Uterus (tissue), 3 donors: ENCODE measurements at regions not wholly inside any gene's neighbourhood (a gene's known extent, or its start where the extent isn't known, plus 50 kb on each side); places are given as distances from the start of the nearest gene placed in this dataset.
"Not testable (repeated sequence)": the region's sequence is repeated elsewhere in the genome, so short reads cannot be mapped to it uniquely, and the experiment has no call there.

Experiments used
- DNase-seq, 2 donors: peaks; one replicate each; pipeline ENCODE4 v3.0.0-alpha.2; 2019 to 2020
- H3K27ac ChIP-seq, 2 donors: fragments of 200-600 bp; sonication (generic); 1 replicate in 1 of 2; 2 replicates in 1 of 2; pipeline ENCODE4 v1.5.1; 2016 to 2018
- H3K27me3 ChIP-seq, 2 donors: fragments of 200-600 bp; sonication (generic); one replicate each; pipeline ENCODE4 v1.5.1; 2018 to 2019; ENCODE audit warnings: control low read depth in 1 of 2
- H3K36me3 ChIP-seq, 2 donors: fragments of 200-600 bp; sonication (generic); one replicate each; pipeline ENCODE4 v1.5.1; 2019; ENCODE audit warnings: control low read depth in 1 of 2
- H3K4me1 ChIP-seq, 2 donors: fragments of 200-600 bp; sonication (generic); one replicate each; pipeline ENCODE4 v1.5.1; 2018 to 2019; ENCODE audit warnings: control low read depth in 1 of 2
- H3K4me3 ChIP-seq, 2 donors: fragments of 200-600 bp; sonication (generic); 1 replicate in 1 of 2; 2 replicates in 1 of 2; pipeline ENCODE4 v1.5.1; 2018 to 2019; ENCODE audit warnings: mild to moderate bottlenecking in 1 of 2
- H3K9me3 ChIP-seq, 2 donors: fragments of 200-600 bp; sonication (generic); one replicate each; pipeline ENCODE4 v1.5.1; 2019; ENCODE audit warnings: control low read depth in 1 of 2
- CTCF ChIP-seq, 4 experiments: fragments of 200-600 bp in 2 of 4; fragments of 450-650 bp in 2 of 4; sonication (generic) in 2 of 4; IDR thresholded peaks; one replicate each; pipeline ENCODE4 v1.5.1; 2016 to 2019; ENCODE audit warnings: antibody characterized with exemption in 4 of 4, mild to moderate bottlenecking in 2 of 4, moderate library complexity in 1 of 4
- POLR2A ChIP-seq, 2 donors: fragments of 450-650 bp; IDR thresholded peaks; one replicate each; pipeline ENCODE4 v1.6.1; 2016; ENCODE audit warnings: antibody characterized with exemption in 2 of 2, mild to moderate bottlenecking in 1 of 2, moderate library complexity in 1 of 2
- intact Hi-C: fragments of 100-400 bp; cut with DNase I; formaldehyde crosslinking; loops from one replicate; pipeline ENCODE4 v1.15.1; 2023; ENCODE audit warnings: low total_unique reads
- donor health status: DM: yes; HTN: yes; CAD: no.

DNA sequence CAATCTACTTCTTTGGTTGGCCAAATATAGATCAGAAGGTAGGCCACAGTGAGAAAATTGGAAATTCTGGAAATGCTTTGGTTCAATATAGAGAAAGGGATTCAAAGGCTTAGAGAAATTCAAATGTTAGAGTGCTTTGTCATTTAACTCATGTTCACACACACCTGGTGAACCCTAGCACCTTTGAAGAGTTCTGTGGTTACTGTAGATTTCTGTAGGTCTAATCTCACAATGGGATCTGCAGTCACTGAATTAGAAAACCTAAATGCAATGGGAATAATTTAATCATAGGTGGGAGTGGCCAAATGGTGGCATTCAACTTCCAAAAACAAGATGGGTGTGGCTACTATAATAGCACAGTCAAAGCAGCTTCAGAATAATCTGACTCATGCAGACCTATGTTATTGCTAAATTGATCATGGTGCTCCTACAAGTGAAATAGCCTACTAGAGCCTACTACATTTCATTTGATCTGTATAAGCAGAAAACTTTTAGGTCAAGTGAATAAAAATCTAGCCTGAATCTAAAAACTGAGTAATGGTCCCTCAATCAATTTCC lies 1152.9 kb downstream of the PCDH9 start:
- Histone ChIP-seq H3K9me3 (no peaks in the 10 kb centered on the region), H3K27me3 (no peaks in the 10 kb centered on the region), H3K4me1 (no peaks in the 10 kb centered on the region), H3K27ac (no peak overlapping the region), H3K4me3 (no peak overlapping the region), H3K36me3 (no peaks in the 10 kb centered on the region)
- TF ChIP-seq POLR2A (IDR thresholded peaks at IDR 0.05) = no peak
- TF ChIP-seq CTCF (IDR thresholded peaks at IDR 0.05) = no peak
- no peak for DNase-seq
- intact Hi-C loops = no loop called here

DNA sequence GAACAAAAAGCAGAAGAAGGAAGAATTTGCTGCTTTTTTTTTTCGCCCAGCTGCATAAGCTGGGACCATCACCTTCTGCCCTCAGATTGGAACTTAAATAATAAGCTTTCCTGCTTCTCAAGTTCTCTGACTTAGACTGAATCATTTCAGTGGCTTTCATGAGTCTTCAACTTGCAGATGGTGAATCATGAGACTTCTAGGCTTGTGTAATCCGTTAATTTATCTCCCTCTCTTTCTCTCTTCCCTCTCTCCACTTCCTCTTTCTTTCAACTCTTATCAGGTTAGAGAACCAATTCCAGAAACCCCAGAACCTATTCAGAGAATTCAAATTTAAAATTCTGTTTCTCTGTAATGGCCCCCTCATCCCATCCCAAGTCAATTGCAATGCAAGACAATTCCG lies 1153.7 kb downstream of the PCDH9 start:
- intact Hi-C loops = no loop called here
- Histone ChIP-seq H3K27me3 (no peaks in the 10 kb centered on the region), H3K36me3 (no peaks in the 10 kb centered on the region), H3K4me1 (no peaks in the 10 kb centered on the region), H3K9me3 (no peaks in the 10 kb centered on the region), H3K4me3 (no peak overlapping the region), H3K27ac (no peak overlapping the region)
- DNase-seq = no peak
- TF ChIP-seq POLR2A (IDR thresholded peaks at IDR 0.05) (no peak), CTCF (IDR thresholded peaks at IDR 0.05) (no peak)

DNA sequence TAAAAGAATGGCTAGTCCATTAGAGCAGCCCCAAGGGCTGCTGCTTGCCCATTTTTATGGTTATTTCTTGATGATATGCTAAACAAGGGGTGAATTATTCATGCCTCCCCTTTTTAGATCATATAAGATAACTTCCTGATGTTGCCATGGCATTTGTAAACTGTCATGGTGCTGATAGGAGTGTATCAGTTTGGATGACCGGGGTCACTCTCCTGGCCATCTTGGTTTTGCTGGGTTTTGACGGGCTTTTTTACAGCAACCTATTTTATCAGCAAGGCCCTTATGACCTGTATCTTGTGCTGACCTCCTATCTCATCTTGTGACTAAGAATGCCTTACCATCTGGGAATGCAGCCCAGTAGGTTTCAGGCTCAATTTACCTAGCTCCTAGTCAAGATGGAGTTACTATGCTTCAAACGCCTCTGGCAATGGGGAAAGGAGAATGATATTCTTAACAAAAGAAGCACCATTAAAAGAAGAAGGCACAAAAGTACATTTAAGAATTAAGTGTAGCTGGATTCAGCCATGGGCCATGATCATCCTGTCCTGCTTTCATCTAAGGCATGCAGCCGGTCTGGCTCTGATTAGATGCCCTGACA lies 1156.0 kb downstream of the PCDH9 start:
- Histone ChIP-seq H3K27me3 (no peaks in the 10 kb centered on the region), H3K9me3 (no peaks in the 10 kb centered on the region), H3K36me3 (no peaks in the 10 kb centered on the region), H3K4me1 (no peaks in the 10 kb centered on the region), H3K4me3 (no peak overlapping the region), H3K27ac (no peak overlapping the region)
- intact Hi-C loops = no loop called here
- DNase-seq = no peak
- TF ChIP-seq POLR2A (IDR thresholded peaks at IDR 0.05) = no peak
- TF ChIP-seq CTCF (IDR thresholded peaks at IDR 0.05) = no peak

DNA sequence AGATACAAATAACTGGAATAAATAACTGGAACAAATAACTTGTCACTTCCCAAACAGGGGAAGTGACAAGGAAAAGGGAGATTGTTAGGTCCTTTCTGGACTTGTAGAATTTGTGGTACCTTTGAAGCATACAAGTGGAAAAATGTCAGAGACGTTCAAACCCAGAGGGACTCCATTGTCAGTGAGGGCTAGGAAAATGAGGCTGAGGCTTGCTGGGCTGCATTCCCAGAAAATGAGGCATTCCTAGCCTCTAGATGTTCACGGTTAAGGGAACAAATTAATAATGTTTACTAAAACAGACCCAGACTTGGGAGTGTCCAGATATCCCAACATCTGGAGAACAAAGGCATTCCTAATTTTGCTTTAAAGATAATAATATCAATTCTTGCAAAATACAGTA lies 1158.0 kb downstream of the PCDH9 start:
- H3K4me3 ChIP-seq, H3K27me3 ChIP-seq, H3K4me1 ChIP-seq, H3K9me3 ChIP-seq, H3K36me3 ChIP-seq, DNase-seq, intact Hi-C loops, H3K27ac ChIP-seq: not testable (repeated sequence)

- no peaks in the 10 kb centered on the region for H3K4me1 ChIP-seq
- H3K36me3 ChIP-seq = no peaks in the 10 kb centered on the region
- DNase-seq = no peak
- no peaks in the 10 kb centered on the region for H3K27me3 ChIP-seq
- no peak overlapping the region for H3K27ac ChIP-seq
- no peak for TF ChIP-seq POLR2A (IDR thresholded peaks at IDR 0.05)
- TF ChIP-seq CTCF (IDR thresholded peaks at IDR 0.05) = no peak
- intact Hi-C loops = no loop called here
- no peak overlapping the region for H3K4me3 ChIP-seq
- H3K9me3 ChIP-seq = no peaks in the 10 kb centered on the region
These were observed 1158.5 kb downstream of the PCDH9 start for GRCh38 chr13:66071608-66072007.

GRCh38 chr13:66071029-66071428 lies 1159.1 kb downstream of the PCDH9 start:
- Histone ChIP-seq H3K27ac (no peak overlapping the region), H3K27me3 (no peaks in the 10 kb centered on the region), H3K4me3 (no peak overlapping the region), H3K9me3 (no peaks in the 10 kb centered on the region), H3K4me1 (no peaks in the 10 kb centered on the region), H3K36me3 (no peaks in the 10 kb centered on the region)
- no peak for DNase-seq
- intact Hi-C loops = no loop called here
- TF ChIP-seq POLR2A (IDR thresholded peaks at IDR 0.05) (no peak), CTCF (IDR thresholded peaks at IDR 0.05) (no peak)
